ELF-1 (cell line): ENCODE measurements at regions not wholly inside any gene's neighbourhood (a gene's known extent, or its start where the extent isn't known, plus 50 kb on each side); places are given as distances from the start of the nearest gene placed in this dataset.
"Not testable (repeated sequence)": the region's sequence is repeated elsewhere in the genome, so short reads cannot be mapped to it uniquely, and the experiment has no call there.

Source experiments
- DNase-seq: peaks from one replicate; pipeline ENCODE4 v3.0.0-alpha.2; 2016; ENCODE audit warnings: low read depth, low spot score

DNA sequence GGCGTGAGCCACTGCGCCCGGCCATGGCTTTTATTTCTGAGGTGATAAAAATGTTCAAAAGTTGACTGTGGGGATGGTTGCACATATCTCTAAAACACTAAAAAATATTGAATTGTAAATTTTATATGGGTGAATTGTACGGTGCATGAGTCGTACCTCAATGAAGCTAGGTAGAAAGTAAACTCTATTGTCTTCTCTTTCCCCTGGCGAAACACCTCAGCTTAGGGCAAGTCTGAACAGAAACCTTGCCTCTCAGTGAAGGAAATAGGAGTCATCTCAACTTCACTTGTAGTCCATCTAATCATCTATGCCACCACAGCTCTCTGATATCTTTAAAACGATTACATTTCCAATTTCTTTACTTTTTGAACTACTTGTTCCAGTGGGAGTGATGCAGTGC is 309.6 kb downstream of the SPATA31A1 start:
- not testable (repeated sequence) for DNase-seq

DNA sequence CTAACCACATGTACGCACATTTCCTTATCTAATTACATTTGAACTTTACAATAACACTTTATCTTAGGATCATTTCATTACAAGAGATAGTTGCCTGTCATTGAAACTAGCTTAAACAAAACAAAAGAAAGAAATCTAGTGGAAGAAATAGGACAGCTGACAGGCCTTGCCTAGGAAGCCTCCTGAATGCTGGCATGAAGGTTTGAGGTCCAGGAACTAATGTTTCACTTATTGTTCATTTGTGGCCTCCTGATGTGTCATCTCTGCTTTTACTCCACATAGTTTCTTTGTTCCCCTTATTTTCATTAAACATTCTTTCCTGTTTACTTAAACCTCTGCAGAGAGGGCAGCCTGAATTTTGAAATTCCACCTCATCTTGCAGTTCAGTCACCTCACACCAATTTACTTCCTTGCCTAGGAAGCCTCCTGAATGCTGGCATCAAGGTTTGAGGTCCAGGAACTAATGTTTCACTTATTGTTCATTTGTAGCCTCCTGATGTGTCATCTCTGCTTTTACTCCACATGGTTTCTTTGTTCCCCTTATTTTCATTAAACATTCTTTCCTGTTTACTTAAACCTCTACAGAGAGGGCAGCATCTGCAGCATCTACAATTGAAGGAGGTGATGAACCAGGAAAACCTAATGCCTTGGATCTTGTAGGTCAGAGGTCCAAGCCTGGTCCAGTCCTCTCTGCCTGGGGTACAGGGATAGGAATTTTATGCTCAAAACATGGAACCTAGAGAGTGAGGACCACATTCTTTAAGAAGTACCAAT is 319.2 kb downstream of the SPATA31A1 start:
- DNase-seq, result not testable (repeated sequence)

DNA sequence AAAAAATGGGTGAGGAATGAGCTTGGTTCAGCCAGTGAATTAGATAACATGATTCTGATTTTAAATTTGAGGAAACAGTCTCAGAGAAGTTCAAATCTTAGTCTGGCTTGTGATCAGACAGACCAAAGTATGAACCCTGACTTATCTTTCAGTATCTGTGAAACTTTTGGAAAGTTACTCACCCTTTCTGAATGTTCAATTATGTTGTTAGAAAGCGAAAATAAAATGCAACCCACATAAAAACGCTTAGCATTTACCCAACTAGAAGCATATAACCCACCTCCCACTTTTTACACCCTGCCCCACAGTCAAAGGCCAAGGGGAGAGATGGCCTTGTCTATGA is 319.7 kb downstream of the SPATA31A1 start:
- DNase-seq, result not testable (repeated sequence)

DNA sequence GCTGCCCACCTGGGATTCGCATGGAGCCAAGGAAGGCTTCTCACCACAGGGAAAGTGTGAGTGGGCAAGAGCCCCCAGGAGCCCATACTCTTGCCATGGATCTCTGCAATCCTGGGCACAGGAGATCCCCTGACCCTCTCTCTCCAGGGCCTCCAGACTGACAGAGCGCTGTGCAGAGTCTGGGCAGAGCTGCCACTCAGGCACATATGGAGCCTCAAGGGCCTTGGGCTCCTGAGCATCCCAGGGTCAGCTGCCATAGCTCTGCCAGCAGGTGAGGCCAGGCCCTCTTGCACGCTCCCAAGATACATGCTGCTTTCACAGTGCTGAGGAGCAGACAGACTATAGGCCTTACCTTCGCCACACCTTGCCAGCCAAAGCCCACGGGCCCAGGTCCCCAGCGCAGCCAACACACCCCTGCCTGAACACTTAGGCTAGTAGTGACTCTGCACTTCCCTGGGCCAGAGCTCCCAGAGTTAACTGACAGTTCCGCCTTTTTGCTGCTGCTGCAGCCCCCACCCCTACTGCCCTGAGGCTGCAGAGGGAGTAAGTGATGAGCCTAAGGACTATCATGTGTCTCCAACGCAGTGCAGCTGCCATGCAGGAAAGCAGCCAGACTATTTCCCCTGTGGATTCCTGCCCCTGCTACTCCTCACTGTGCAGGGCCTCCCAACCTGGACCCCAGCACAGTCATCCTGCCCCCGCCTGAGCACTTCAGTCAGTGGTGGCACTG is 323.2 kb downstream of the SPATA31A1 start:
- not testable (repeated sequence) for DNase-seq

DNA sequence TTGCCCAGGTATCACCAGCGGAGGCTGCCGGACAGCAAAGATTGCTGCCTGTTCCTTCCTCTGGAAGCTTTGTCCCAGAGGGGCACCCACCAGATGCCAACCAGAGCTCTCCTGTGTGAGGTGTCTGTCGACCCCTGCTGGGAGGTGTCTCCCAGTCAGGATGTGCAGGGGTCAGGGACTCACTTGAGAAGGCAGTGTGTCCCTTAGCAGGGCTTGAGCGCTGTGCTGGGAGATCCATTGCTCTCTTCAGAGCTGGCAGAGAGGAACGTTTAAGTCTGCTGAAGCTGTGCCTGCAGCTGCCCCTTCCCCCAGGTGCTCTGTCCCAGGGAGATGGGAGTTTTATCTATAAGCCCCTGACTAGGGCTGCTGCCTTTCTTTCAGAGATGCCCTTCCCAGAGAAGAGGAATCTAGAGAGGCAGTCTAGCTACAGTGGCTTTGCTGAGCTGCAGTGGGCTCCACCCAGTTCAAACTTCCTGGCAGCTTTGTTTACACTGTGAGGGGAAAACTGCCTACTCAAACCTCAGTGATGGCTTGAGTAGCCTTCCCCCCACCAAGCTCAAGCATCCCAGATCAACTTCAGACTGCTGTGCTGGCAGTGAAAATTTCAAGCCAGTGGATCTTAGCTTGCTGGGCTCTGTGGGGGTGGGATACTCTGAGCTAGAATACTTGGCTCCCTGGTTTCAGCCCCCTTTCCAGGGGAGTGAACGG is 325.4 kb downstream of the SPATA31A1 start:
- DNase-seq, result not testable (repeated sequence)

DNA sequence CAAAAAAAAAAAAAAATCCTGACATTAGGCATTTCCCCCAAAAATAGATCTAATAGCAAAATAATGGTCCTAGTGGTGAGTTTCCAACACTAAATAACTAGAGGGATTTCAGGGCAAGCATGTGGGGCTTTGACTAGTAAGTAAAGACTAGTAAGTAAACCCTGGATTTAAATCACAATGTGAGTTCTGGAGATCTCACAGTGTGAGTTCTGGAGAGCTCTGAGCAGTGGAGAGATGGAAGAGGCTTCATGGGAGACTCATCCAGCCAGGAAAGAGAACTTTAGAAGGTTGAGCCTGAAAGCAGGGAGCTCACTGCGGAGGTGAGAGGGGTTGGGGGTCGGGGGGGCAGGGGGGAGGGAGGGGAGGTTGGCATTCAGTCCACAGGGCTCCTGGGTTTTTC is 373.4 kb downstream of the SPATA31A1 start:
- DNase-seq, result not testable (repeated sequence)

DNA sequence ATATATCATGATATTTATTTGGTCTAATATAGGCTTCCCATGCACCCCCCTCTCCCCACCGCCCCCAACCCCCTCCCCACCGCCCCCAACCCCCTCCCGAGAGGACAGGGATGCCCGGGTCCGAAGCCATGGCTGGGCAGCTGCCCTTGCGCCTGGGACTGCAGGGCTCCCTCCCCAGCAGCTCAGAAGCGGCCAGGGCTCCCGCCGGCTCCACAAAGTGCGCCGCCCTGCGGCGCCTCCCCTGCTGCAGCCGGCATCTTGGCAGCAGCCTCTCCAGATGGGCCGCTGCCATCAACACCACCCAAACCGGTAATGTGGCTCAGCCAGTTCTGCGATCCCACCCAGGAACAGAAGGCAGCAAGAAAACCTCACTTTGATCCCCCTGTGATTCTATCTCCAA is 389.4 kb downstream of the SPATA31A1 start:
- DNase-seq, result not testable (repeated sequence)

DNA sequence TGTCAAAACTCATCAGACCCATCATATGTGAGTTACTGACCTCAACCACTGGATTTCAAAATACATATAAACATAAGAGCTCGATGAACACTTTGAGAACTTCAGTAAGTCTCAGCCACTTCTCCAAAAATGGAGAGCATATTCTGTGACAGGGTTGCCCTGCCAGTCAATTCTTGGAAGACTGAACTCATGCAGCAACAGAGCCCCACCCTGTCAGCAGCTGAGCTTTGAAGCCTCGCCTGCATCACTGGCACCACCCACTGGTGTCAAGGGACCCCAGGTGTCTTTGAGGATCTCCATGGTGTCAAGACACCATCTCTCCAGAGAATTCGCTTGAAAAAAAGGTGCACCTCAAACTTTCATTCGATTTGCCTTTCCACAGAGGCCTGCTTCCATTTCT is 420.1 kb downstream of the SPATA31A1 start:
- DNase-seq, result not testable (repeated sequence)

DNA sequence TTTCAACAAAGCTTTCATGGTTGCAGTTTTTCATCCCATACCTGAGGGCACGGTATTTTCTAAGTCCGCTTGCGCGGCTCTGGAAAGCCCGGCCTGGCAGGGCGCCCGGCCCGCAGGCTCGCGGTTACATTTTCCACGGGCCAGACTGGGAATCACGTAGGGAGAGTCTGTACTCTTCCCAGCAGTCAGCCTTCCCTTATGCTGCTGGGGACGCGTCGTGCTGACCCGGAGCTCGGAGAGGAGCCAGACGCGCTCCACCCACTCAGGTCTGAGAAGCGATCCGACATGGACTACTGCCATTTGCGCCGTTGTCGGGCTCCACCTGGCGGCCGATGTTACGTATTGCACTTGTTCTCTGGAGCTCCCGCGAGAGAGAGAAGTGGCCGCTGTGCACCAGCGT is 435.9 kb downstream of the SPATA31A1 start:
- not testable (repeated sequence) for DNase-seq

DNA sequence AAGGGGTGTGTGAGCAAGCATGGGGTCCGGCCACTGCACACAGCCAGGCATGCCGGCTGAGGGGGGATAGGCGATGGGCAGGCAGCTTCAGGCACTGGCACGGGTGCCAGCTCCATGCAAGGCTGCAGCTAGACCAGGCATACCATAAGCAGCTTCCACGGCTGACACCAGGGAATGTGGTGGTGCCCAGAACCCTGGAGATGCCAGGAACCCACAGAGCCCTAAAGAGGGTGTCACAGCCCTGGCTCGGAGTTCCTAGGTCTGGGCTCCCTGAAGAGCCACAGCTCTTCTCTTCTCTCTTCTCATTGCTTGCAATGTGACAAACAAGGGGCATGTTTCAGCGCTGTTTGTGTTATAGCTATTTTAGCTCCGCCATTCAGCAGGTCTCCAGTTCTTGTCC is 442.5 kb downstream of the SPATA31A1 start:
- not testable (repeated sequence) for DNase-seq

DNA sequence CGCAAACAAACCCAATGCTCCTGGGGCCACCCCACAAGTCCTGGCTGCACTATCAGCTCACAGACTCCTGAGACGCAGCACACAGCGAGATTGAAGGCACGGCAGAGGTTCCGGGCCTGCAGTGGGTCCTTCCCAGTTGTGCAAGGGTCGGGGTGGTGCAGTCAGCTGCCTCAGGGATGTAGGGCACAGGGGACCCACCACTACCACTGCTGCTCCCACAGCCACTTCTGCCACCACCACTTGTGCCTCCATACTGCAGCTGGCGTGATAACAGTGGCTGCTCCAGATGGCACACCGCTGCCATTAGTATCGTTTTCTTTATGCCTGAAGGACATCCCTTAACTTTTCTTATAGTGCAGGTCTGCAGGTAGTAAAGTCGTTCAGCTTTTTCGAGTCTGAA is 443.8 kb downstream of the SPATA31A1 start:
- not testable (repeated sequence) for DNase-seq

DNA sequence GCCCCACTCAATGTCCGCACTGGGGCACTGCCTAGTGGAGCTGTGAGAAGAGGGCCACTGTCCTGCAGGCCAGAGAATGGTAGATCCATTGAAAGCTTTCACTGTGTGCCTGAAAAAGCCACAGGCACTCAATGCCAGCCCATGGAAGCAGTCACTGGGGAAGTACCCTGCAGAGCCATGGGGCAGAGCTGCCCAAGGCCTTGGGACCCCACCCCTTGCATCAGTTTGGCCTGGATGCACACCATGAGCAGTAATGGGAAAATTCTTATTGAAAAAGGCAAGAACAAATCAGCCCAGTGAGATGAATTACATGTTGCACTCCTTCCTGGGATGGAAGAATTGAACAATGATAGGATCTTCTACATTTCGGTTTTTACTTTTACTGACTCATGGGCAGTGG is 447.1 kb downstream of the SPATA31A1 start:
- not testable (repeated sequence) for DNase-seq

DNA sequence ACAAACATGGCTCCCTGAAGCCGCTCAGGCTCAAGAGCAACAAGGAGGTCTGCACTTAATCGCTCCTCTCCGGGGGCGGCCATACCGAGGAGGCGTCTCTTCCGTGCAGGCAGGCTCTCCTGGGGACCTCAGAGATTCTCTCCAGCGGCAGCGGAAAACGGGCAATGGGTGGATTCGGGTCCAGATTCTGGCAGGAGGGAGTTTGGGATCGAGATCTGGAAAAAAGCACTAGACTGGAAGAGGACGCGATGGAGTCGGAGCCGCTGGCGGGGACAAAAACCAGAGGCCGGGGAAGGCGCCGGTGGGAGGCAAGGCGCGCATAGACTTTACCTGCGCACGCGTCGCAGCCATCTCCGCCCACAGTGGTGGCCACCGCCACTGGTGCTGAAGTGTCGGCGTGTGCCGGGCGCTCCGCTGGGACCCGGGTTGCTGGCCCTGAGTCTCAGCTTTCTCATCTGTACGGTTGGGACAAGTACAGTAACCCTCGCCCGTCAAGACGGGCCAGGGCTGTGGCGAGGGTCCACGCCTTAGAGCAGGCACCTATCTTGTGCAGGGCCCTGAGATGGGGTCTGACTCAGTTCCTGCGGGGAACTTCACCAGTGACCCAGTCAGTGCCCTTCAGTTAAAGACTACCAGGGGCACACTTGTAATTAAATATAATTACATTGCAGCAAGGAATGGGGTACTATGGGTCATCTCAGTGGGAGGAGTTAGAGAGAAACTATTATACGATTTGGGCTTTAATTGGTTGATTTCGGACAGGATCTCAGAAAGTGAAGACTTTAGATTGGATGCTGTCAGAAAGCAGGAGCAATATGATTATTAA is 454.1 kb downstream of the SPATA31A1 start:
- peak; percentile 90 for DNase-seq

DNA sequence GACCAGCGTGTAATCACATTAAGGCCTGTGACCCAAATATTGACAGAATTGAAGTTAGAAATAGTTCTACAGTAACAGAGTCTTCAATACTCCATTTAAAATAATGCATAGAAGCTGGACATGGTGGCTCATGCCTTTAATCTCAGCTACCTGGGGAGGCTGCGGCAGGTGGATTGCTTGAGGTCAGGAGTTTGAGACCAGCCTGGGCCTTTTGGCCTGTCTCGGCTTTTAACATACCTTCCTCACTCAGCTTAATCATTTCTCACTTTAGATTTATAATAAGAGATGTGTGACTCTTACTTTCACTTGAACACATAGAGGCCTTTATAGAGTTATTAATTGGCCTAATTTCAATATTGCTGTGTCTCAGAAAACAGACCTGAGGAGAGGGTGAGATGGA is 454.9 kb downstream of the SPATA31A1 start:
- not testable (repeated sequence) for DNase-seq

DNA sequence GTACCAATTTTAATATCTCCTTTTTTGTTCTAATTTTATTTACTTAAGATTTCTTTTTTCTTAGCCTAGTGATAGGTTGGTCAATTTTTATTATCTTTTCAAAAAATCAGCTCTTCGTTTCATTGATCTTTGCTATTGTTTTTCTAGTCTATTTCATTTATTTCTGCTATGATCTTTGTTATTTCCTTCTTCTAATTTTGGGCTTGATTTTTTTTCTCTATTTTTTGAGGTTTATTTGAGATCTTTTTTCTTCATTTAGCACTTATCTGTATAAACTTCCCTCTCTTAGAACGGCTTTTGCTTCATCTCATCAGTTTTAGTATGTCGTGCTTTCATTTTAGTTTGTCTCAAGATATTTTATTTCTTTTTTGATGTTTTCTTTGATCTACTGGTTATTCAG is 456.1 kb downstream of the SPATA31A1 start:
- not testable (repeated sequence) for DNase-seq

DNA sequence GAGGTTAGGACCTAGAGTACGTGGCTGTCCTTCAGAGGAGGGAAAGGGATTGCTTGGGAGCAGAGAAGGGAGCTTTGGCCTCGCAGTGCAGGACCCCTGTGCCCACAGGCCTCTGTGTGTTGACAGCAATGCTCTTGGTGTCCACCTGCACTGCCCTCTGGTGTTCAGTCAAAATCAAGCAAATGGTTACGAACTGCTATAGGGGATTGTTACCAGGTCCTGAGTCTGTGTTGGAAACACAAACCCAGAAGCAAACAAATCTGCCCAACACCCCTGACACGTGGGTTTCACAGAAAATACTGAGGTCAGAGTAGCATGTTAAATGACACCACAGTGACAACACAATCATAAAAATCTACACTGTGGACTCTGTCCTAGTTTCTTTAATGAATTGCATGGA is 473.0 kb downstream of the SPATA31A1 start:
- peak; percentile 5 for DNase-seq
